ENCODE measurements at regions not wholly inside any gene's neighbourhood (a gene's known extent, or its start where the extent isn't known, plus 50 kb on each side); places are given as distances from the start of the nearest gene placed in this dataset.
"Not testable (repeated sequence)": the region's sequence is repeated elsewhere in the genome, so short reads cannot be mapped to it uniquely, and the experiment has no call there.

- not testable (repeated sequence) for DNase-seq
Observed at GRCh38 chrY:18599606-18600005, 53.1 kb downstream of the HSFY1 start.

DNA sequence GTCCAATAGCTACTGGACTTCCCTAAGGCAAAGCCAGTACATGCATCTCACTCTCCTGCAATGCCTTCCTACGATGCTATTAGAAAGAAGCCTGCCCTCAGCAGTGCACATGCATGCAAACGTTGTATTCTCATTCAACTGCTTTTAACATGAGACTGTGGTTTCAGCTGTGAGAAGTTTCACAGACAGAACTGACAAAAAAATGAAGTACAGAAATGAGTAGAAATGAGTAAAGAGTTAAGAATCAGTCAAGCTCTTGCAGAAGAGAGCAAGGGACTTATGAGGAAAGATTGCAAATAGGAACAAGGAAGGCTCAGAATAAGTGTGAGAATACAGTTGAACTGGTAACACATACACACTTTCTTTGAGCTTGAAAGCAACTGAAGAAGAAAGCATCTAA is 54.8 kb downstream of the HSFY1 start:
- not testable (repeated sequence) for DNase-seq

- DNase-seq = not testable (repeated sequence)
Observed at GRCh38 chrY:18606251-18606650, 59.7 kb downstream of the HSFY1 start.

- DNase-seq = not testable (repeated sequence)
Observed at GRCh38 chrY:18608205-18608604, 61.7 kb downstream of the HSFY1 start.

GRCh38 chrY:18615809-18616208 is 69.3 kb downstream of the HSFY1 start:
- not testable (repeated sequence) for DNase-seq

GRCh38 chrY:18629805-18630516 is 83.4 kb downstream of the HSFY1 start:
- not testable (repeated sequence) for DNase-seq

- not testable (repeated sequence) for DNase-seq
Observed at GRCh38 chrY:18630571-18630970, 84.1 kb downstream of the HSFY1 start.

DNA sequence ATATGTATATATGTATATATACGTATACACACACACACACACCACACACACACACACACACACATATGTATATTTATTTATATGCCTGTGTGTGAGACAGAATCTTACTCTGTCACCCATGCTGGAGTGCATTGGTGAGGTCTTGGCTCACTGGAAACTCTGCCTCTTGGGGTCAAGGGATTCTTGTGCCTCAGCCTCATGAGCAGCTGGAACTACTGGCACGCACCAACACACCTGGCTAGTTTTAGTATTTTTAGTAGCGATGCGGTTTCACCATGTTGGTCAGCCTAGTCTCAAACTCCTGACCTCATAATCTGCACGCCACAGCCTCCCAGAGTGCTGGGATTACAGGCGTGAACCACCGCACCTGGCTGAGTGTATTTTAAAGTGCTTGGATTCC is 85.1 kb downstream of the HSFY1 start:
- DNase-seq = not testable (repeated sequence)

- no peak for DNase-seq
Observed at GRCh38 chrY:18650746-18651145, 104.2 kb downstream of the HSFY1 start.

- no peak for DNase-seq
Observed at GRCh38 chrY:18664559-18664958, 109.0 kb downstream of the HSFY2 start.

DNA sequence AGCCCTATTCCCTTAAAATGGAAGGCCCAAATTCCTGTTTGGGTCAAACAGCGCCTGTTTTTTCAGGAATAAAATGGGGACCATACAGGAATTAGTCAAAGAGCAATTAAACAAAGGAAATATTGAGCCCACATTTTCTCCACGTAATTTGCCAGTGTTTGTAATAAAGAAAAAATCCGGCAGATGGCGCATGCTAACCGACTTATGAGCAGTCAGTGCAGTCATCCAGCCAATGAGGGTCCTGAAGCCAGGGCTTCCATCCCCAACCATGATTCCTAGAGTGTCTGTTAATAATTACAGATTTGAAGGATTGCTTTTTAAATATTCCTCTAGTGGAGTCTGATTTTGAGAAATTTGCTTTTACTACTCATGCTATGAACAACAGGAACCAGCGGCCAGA is 103.7 kb downstream of the HSFY2 start:
- peak; percentile 4 for DNase-seq

- DNase-seq = no peak
Observed at GRCh38 chrY:18671970-18672369, 101.6 kb downstream of the HSFY2 start.

- not testable (repeated sequence) for DNase-seq
Observed at GRCh38 chrY:18686027-18686426, 87.5 kb downstream of the HSFY2 start.

DNA sequence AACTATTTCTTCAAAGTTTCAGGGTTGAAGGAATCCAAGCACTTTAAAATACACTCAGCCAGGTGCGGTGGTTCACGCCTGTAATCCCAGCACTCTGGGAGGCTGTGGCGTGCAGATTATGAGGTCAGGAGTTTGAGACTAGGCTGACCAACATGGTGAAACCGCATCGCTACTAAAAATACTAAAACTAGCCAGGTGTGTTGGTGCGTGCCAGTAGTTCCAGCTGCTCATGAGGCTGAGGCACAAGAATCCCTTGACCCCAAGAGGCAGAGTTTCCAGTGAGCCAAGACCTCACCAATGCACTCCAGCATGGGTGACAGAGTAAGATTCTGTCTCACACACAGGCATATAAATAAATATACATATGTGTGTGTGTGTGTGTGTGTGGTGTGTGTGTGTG is 85.2 kb downstream of the HSFY2 start:
- DNase-seq = not testable (repeated sequence)

- not testable (repeated sequence) for DNase-seq
Observed at GRCh38 chrY:18689420-18689819, 84.1 kb downstream of the HSFY2 start.

GRCh38 chrY:18689890-18690593 is 83.5 kb downstream of the HSFY2 start:
- DNase-seq = not testable (repeated sequence)

GRCh38 chrY:18696788-18697187 is 76.7 kb downstream of the HSFY2 start:
- not testable (repeated sequence) for DNase-seq

GRCh38 chrY:18704198-18704597 is 69.3 kb downstream of the HSFY2 start:
- DNase-seq = not testable (repeated sequence)

GRCh38 chrY:18711785-18712184 is 61.8 kb downstream of the HSFY2 start:
- not testable (repeated sequence) for DNase-seq

- DNase-seq = not testable (repeated sequence)
Observed at GRCh38 chrY:18713760-18714159, 59.8 kb downstream of the HSFY2 start.

- DNase-seq = not testable (repeated sequence)
Observed at GRCh38 chrY:18718714-18719113, 54.8 kb downstream of the HSFY2 start.

DNA sequence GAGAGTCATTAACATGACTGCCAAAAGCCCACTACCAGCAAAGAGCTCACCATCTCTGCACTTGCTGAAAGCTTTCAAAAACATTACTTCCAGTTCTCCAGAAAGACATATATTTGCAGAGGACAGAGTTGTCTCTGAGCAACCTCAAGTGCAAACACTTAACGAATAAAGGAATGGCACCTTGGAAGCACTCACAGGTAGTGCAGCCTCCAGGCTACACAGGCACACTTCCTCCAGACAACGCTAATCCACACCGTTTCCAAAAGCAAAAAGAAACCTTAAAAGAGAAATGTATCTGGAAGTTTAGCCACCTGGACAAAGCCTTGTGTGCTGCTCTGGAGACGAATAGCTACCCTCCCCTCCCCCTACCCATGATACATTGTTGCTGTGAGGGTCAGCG is 53.1 kb downstream of the HSFY2 start:
- DNase-seq = not testable (repeated sequence)
